ENCODE measurements at regions not wholly inside any gene's neighbourhood (a gene's known extent, or its start where the extent isn't known, plus 50 kb on each side); places are given as distances from the start of the nearest gene placed in this dataset.

- no peak for DNase-seq (ENCODE audit: low read depth, low spot score)
Measured at GRCh38 chr4:128488055-128488705, 200.6 kb upstream of the PGRMC2 start.

- no peak for DNase-seq (ENCODE audit: low read depth, low spot score)
Measured at GRCh38 chr4:128484896-128485295, 197.3 kb upstream of the PGRMC2 start.

- DNase-seq (ENCODE audit: low read depth, low spot score), result peak; percentile 54
Measured at GRCh38 chr4:128483816-128484215, 196.2 kb upstream of the PGRMC2 start.

GRCh38 chr4:128483041-128483440 is 195.4 kb upstream of the PGRMC2 start:
- no peak for DNase-seq (ENCODE audit: low read depth, low spot score)

- DNase-seq (ENCODE audit: low read depth, low spot score), result no peak
Measured at GRCh38 chr4:128481752-128482480, 194.3 kb upstream of the PGRMC2 start.

- DNase-seq (ENCODE audit: low read depth, low spot score), result no peak
Measured at GRCh38 chr4:128480945-128481344, 193.3 kb upstream of the PGRMC2 start.

GRCh38 chr4:128477540-128477939 is 189.9 kb upstream of the PGRMC2 start:
- DNase-seq (ENCODE audit: low read depth, low spot score), result no peak

GRCh38 chr4:128475597-128475996 is 188.0 kb upstream of the PGRMC2 start:
- no peak for DNase-seq (ENCODE audit: low read depth, low spot score)

- DNase-seq (ENCODE audit: low read depth, low spot score), result no peak
Measured at GRCh38 chr4:128471576-128471975, 184.0 kb upstream of the PGRMC2 start.

GRCh38 chr4:128470492-128471053 is 183.0 kb upstream of the PGRMC2 start:
- DNase-seq (ENCODE audit: low read depth, low spot score), result no peak

GRCh38 chr4:128468123-128468989 is 180.7 kb upstream of the PGRMC2 start:
- peak; percentile 90 for DNase-seq (ENCODE audit: low read depth, low spot score)

GRCh38 chr4:128465523-128465922 is 177.9 kb upstream of the PGRMC2 start:
- DNase-seq (ENCODE audit: low read depth, low spot score), result no peak

GRCh38 chr4:128463006-128463405 is 175.4 kb upstream of the PGRMC2 start:
- no peak for DNase-seq (ENCODE audit: low read depth, low spot score)

- no peak for DNase-seq (ENCODE audit: low read depth, low spot score)
Measured at GRCh38 chr4:128462103-128462783, 174.6 kb upstream of the PGRMC2 start.

GRCh38 chr4:128461291-128462102 is 173.9 kb upstream of the PGRMC2 start:
- DNase-seq (ENCODE audit: low read depth, low spot score), result peak; percentile 90

- DNase-seq (ENCODE audit: low read depth, low spot score), result no peak
Measured at GRCh38 chr4:128459547-128459946, 171.9 kb upstream of the PGRMC2 start.

- no peak for DNase-seq (ENCODE audit: low read depth, low spot score)
Measured at GRCh38 chr4:128458816-128459215, 171.2 kb upstream of the PGRMC2 start.

GRCh38 chr4:128457726-128458125 is 170.1 kb upstream of the PGRMC2 start:
- DNase-seq (ENCODE audit: low read depth, low spot score), result no peak

- DNase-seq (ENCODE audit: low read depth, low spot score), result no peak
Measured at GRCh38 chr4:128456171-128456570, 168.6 kb upstream of the PGRMC2 start.

- DNase-seq (ENCODE audit: low read depth, low spot score), result no peak
Measured at GRCh38 chr4:128455480-128455879, 167.9 kb upstream of the PGRMC2 start.

GRCh38 chr4:128454881-128455280 is 167.3 kb upstream of the PGRMC2 start:
- peak; percentile 25 for DNase-seq (ENCODE audit: low read depth, low spot score)
